ENCODE measurements at regions not wholly inside any gene's neighbourhood (a gene's known extent, or its start where the extent isn't known, plus 50 kb on each side); places are given as distances from the start of the nearest gene placed in this dataset.

GRCh38 chr6:25147223-25147622, 132.0 kb upstream of the CARMIL1 start:
- TF ChIP-seq EP300 (IDR thresholded peaks at IDR 0.05; ENCODE audit: borderline replicate concordance) (no peak), USF1 (IDR thresholded peaks at IDR 0.05) (no peak), RAD21 (IDR thresholded peaks at IDR 0.05; ENCODE audit: low read depth) (no peak)
